HEK293 (cell line): ENCODE measurements at regions not wholly inside any gene's neighbourhood (a gene's known extent, or its start where the extent isn't known, plus 50 kb on each side); places are given as distances from the start of the nearest gene placed in this dataset.

Experiments
- CTCF ChIA-PET: fragments of 350-600 bp; formaldehyde crosslinking; extraction: SDS; loops from one replicate; lab custom pipeline; 2021; ENCODE audit warnings: antibody characterized with exemption; lab: Yijun Ruan, JAX
- POLR2A ChIA-PET: fragments of 300-600 bp; formaldehyde crosslinking; extraction: SDS; loops from one replicate; lab custom pipeline; 2020; ENCODE audit warnings: antibody characterized with exemption, inconsistent platforms; lab: Yijun Ruan, JAX
- H3K27ac ChIP-seq: fragments of 200-500 bp; sonication (Bioruptor generic); 2 replicates; pipeline ENCODE4 v1.5.1; 2014; ENCODE audit warnings: low read depth, low read length, control low read depth, inconsistent platforms; ENCODE audit errors: extremely low read depth
- H3K36me3 ChIP-seq, 2 experiments: fragments of 200-500 bp in 1 of 2; sonication (Bioruptor generic) in 1 of 2; 1 replicate in 1 of 2; 2 replicates in 1 of 2; pipeline ENCODE4 v1.5.1; 2014 to 2017; ENCODE audit warnings: inconsistent platforms in 2 of 2, low read length in 2 of 2; ENCODE audit not compliant: control insufficient read depth in 2 of 2, insufficient read depth in 1 of 2
- H3K4me1 ChIP-seq: fragments of 200-500 bp; sonication (Bioruptor generic); 2 replicates; pipeline ENCODE4 v1.5.1; 2014; ENCODE audit warnings: mild to moderate bottlenecking, low read length, inconsistent platforms; ENCODE audit not compliant: control insufficient read depth, insufficient read depth
- H3K4me3 ChIP-seq: 2 replicates; pipeline ENCODE4 v1.5.1; 2011; ENCODE audit warnings: low read depth, mild to moderate bottlenecking, control low read depth, low read length, moderate library complexity
- H3K9me3 ChIP-seq: fragments of 200-500 bp; sonication (Bioruptor generic); 2 replicates; pipeline ENCODE4 v1.5.1; 2014; ENCODE audit warnings: low read depth, low read length, inconsistent platforms; ENCODE audit not compliant: control insufficient read depth, insufficient read depth
- BCL6B ChIP-seq: fragments of 450-650 bp; formaldehyde crosslinking; IDR thresholded peaks from 2 replicates; pipeline ENCODE4 v1.5.1; 2017; ENCODE audit warnings: missing biosample characterization, missing genetic modification characterization
- FEZF1 ChIP-seq: fragments of 450-650 bp; formaldehyde crosslinking; IDR thresholded peaks from 2 replicates; pipeline ENCODE4 v1.5.1; 2016; ENCODE audit warnings: missing biosample characterization, missing genetic modification characterization
- REST ChIP-seq: fragments of 450-650 bp; formaldehyde crosslinking; IDR thresholded peaks from 2 replicates; pipeline ENCODE4 v1.5.1; 2016; ENCODE audit warnings: missing biosample characterization, missing genetic modification characterization
- ZNF132 ChIP-seq: fragments of 450-650 bp; formaldehyde crosslinking; IDR thresholded peaks from 2 replicates; pipeline ENCODE4 v1.5.1; 2017; ENCODE audit warnings: missing biosample characterization, missing genetic modification characterization, borderline replicate concordance
- ZNF24 ChIP-seq: fragments of 450-650 bp; formaldehyde crosslinking; IDR thresholded peaks from 2 replicates; pipeline ENCODE4 v1.5.1; 2016; ENCODE audit warnings: missing biosample characterization, missing genetic modification characterization
- ZNF248 ChIP-seq: fragments of 450-650 bp; formaldehyde crosslinking; IDR thresholded peaks from 2 replicates; pipeline ENCODE4 v1.5.1; 2017; ENCODE audit warnings: missing biosample characterization, missing genetic modification characterization
- ZNF350 ChIP-seq: fragments of 450-650 bp; formaldehyde crosslinking; IDR thresholded peaks from 2 replicates; pipeline ENCODE4 v1.5.0; 2017; ENCODE audit warnings: missing biosample characterization, mild to moderate bottlenecking, missing genetic modification characterization
- ZNF416 ChIP-seq: fragments of 450-650 bp; formaldehyde crosslinking; IDR thresholded peaks from 2 replicates; pipeline ENCODE4 v1.5.1; 2016; ENCODE audit warnings: missing biosample characterization, missing genetic modification characterization
- ZNF561 ChIP-seq: fragments of 450-650 bp; IDR thresholded peaks from 2 replicates; pipeline ENCODE4 v1.5.1; 2018; ENCODE audit warnings: missing biosample characterization, missing genetic modification characterization, borderline replicate concordance
- ZNF660 ChIP-seq: fragments of 450-650 bp; IDR thresholded peaks from 2 replicates; pipeline ENCODE4 v1.5.1; 2018; ENCODE audit warnings: missing biosample characterization, mild to moderate bottlenecking, missing genetic modification characterization
- ZNF670 ChIP-seq: fragments of 450-650 bp; formaldehyde crosslinking; IDR thresholded peaks from 2 replicates; pipeline ENCODE4 v1.5.1; 2016; ENCODE audit warnings: missing biosample characterization, missing genetic modification characterization, low read depth
- ZNF76 ChIP-seq: fragments of 450-650 bp; formaldehyde crosslinking; IDR thresholded peaks from 2 replicates; pipeline ENCODE4; 2016; ENCODE audit warnings: low read depth, missing biosample characterization, missing genetic modification characterization, borderline replicate concordance
- ZNF768 ChIP-seq: fragments of 450-650 bp; formaldehyde crosslinking; IDR thresholded peaks from 2 replicates; pipeline ENCODE4 v1.5.1; 2018; ENCODE audit warnings: missing biosample characterization, mild to moderate bottlenecking, missing genetic modification characterization
- ZNF792 ChIP-seq: fragments of 450-650 bp; formaldehyde crosslinking; IDR thresholded peaks from 2 replicates; pipeline ENCODE4 v1.5.1; 2016; ENCODE audit warnings: missing biosample characterization, missing genetic modification characterization
- ZSCAN23 ChIP-seq: fragments of 450-650 bp; formaldehyde crosslinking; IDR thresholded peaks from 2 replicates; pipeline ENCODE4 v1.5.1; 2016; ENCODE audit warnings: missing biosample characterization, missing genetic modification characterization
- TF ChIP-seq, protein P1 (sequence below): fragments of 450-650 bp; formaldehyde crosslinking; IDR thresholded peaks from 2 replicates; pipeline ENCODE4 v1.5.1; 2017; ENCODE audit warnings: missing biosample characterization, missing genetic modification characterization
- TF ChIP-seq, protein P2 (sequence below): fragments of 450-650 bp; formaldehyde crosslinking; IDR thresholded peaks from 2 replicates; pipeline ENCODE4 v1.5.1; 2017; ENCODE audit warnings: missing biosample characterization, missing genetic modification characterization
- TF ChIP-seq, protein P3 (sequence below): fragments of 450-650 bp; formaldehyde crosslinking; IDR thresholded peaks from 2 replicates; pipeline ENCODE4 v1.5.1; 2016; ENCODE audit warnings: missing biosample characterization, missing genetic modification characterization
- TF ChIP-seq, protein P4 (sequence below): fragments of 450-650 bp; formaldehyde crosslinking; conservative IDR thresholded peaks from 2 replicates; pipeline ENCODE4 v1.5.1; 2016; ENCODE audit warnings: low read depth, missing biosample characterization, missing genetic modification characterization
- TF ChIP-seq, protein P5 (sequence below): fragments of 450-650 bp; formaldehyde crosslinking; IDR thresholded peaks from 2 replicates; pipeline ENCODE4 v1.5.1; 2016; ENCODE audit warnings: missing biosample characterization, missing genetic modification characterization, low read depth

DNA sequence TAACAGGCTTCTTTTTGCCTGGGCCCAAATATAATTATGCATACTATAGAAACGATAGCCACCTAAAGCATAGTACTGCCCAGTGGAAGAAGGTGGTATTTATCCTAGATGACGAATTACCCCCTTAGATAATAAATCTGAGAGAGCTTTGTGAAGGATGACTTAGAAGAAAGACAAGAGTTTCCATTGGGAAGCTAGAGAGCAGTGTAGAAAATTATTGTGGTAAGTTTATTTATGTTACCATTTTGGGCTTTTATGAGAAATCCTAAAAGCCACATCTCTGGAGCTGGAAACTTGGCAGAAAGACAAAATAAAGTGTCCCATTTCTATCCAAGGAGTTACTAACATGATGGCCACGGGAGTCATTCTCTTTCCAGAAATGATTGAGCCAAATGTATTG is 172.0 kb upstream of the SEMA6A start:
- no peaks in the 10 kb centered on the region for H3K9me3 ChIP-seq
- no peak overlapping the region for H3K27ac ChIP-seq
- POLR2A ChIA-PET: no interaction called here
- H3K36me3 ChIP-seq: no peaks in the 10 kb centered on the region
- CTCF ChIA-PET: interaction anchor here (0.6 kb wide), 1 partner anchor 136 kb away, joined by 3 read pairs; no protein-coding TSS in a partner anchor
- H3K4me3 ChIP-seq: no peak overlapping the region
- H3K4me1 ChIP-seq: peaks cover 7% of the 10 kb centered on the region
- TF ChIP-seq ZSCAN23 (no peak), ZNF768 (tag by site-specific recombination) (no peak), ZNF350 (no peak), ZNF670 (tag by site-specific recombination) (no peak), ZNF416 (tag by site-specific recombination) (no peak), FEZF1 (tag by site-specific recombination) (0 out of 2 replicates have a peak, but pooled peaks have one; percentile 25), REST (tag by site-specific recombination) (no peak), ZNF660 (tag by site-specific recombination) (no peak), ZNF248 (tag by site-specific recombination) (no peak), ZNF24 (no peak), ZNF561 (tag by site-specific recombination) (no peak), ZNF132 (no peak), ZNF76 (tag by site-specific recombination) (no peak), BCL6B (tag by site-specific recombination) (peak; percentile 62), ZNF792 (tag by site-specific recombination) (no peak)
- TF ChIP-seq, protein P1, sequence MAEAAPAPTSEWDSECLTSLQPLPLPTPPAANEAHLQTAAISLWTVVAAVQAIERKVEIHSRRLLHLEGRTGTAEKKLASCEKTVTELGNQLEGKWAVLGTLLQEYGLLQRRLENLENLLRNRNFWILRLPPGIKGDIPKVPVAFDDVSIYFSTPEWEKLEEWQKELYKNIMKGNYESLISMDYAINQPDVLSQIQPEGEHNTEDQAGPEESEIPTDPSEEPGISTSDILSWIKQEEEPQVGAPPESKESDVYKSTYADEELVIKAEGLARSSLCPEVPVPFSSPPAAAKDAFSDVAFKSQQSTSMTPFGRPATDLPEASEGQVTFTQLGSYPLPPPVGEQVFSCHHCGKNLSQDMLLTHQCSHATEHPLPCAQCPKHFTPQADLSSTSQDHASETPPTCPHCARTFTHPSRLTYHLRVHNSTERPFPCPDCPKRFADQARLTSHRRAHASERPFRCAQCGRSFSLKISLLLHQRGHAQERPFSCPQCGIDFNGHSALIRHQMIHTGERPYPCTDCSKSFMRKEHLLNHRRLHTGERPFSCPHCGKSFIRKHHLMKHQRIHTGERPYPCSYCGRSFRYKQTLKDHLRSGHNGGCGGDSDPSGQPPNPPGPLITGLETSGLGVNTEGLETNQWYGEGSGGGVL (tag by site-specific recombination): no peak
- TF ChIP-seq, protein P2, sequence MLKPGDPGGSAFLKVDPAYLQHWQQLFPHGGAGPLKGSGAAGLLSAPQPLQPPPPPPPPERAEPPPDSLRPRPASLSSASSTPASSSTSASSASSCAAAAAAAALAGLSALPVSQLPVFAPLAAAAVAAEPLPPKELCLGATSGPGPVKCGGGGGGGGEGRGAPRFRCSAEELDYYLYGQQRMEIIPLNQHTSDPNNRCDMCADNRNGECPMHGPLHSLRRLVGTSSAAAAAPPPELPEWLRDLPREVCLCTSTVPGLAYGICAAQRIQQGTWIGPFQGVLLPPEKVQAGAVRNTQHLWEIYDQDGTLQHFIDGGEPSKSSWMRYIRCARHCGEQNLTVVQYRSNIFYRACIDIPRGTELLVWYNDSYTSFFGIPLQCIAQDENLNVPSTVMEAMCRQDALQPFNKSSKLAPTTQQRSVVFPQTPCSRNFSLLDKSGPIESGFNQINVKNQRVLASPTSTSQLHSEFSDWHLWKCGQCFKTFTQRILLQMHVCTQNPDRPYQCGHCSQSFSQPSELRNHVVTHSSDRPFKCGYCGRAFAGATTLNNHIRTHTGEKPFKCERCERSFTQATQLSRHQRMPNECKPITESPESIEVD (tag by site-specific recombination): 0 out of 2 replicates have a peak, but pooled peaks have one; percentile 11
- TF ChIP-seq, protein P3, sequence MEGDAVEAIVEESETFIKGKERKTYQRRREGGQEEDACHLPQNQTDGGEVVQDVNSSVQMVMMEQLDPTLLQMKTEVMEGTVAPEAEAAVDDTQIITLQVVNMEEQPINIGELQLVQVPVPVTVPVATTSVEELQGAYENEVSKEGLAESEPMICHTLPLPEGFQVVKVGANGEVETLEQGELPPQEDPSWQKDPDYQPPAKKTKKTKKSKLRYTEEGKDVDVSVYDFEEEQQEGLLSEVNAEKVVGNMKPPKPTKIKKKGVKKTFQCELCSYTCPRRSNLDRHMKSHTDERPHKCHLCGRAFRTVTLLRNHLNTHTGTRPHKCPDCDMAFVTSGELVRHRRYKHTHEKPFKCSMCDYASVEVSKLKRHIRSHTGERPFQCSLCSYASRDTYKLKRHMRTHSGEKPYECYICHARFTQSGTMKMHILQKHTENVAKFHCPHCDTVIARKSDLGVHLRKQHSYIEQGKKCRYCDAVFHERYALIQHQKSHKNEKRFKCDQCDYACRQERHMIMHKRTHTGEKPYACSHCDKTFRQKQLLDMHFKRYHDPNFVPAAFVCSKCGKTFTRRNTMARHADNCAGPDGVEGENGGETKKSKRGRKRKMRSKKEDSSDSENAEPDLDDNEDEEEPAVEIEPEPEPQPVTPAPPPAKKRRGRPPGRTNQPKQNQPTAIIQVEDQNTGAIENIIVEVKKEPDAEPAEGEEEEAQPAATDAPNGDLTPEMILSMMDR: no peak
- TF ChIP-seq, protein P4, sequence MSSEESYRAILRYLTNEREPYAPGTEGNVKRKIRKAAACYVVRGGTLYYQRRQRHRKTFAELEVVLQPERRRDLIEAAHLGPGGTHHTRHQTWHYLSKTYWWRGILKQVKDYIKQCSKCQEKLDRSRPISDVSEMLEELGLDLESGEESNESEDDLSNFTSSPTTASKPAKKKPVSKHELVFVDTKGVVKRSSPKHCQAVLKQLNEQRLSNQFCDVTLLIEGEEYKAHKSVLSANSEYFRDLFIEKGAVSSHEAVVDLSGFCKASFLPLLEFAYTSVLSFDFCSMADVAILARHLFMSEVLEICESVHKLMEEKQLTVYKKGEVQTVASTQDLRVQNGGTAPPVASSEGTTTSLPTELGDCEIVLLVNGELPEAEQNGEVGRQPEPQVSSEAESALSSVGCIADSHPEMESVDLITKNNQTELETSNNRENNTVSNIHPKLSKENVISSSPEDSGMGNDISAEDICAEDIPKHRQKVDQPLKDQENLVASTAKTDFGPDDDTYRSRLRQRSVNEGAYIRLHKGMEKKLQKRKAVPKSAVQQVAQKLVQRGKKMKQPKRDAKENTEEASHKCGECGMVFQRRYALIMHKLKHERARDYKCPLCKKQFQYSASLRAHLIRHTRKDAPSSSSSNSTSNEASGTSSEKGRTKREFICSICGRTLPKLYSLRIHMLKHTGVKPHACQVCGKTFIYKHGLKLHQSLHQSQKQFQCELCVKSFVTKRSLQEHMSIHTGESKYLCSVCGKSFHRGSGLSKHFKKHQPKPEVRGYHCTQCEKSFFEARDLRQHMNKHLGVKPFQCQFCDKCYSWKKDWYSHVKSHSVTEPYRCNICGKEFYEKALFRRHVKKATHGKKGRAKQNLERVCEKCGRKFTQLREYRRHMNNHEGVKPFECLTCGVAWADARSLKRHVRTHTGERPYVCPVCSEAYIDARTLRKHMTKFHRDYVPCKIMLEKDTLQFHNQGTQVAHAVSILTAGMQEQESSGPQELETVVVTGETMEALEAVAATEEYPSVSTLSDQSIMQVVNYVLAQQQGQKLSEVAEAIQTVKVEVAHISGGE (tag by site-specific recombination): no peak
- TF ChIP-seq, protein P5, sequence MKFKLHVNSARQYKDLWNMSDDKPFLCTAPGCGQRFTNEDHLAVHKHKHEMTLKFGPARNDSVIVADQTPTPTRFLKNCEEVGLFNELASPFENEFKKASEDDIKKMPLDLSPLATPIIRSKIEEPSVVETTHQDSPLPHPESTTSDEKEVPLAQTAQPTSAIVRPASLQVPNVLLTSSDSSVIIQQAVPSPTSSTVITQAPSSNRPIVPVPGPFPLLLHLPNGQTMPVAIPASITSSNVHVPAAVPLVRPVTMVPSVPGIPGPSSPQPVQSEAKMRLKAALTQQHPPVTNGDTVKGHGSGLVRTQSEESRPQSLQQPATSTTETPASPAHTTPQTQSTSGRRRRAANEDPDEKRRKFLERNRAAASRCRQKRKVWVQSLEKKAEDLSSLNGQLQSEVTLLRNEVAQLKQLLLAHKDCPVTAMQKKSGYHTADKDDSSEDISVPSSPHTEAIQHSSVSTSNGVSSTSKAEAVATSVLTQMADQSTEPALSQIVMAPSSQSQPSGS (tag by site-specific recombination): no peak
